ENCODE measurements at regions not wholly inside any gene's neighbourhood (a gene's known extent, or its start where the extent isn't known, plus 50 kb on each side); places are given as distances from the start of the nearest gene placed in this dataset.

DNA sequence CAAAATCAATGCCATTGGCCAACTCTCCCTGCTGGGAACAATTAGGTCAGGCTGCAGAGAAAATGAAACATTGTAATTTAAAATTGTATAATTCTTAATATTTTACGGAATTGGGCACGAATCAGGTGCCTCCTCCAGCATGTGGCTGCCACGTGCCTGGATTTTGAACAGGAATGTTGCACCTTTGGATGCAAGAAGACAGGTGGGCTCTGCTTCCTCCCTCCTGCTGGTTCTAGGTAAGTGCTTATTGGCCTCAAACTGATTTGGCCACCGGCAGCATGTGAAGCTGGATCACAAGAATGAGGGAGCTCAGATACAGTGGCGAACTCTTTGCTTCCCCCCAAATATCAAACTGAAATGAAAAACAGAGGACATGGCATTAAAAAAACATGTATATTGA is 1559.9 kb upstream of the FLRT2 start:
- no peak for DNase-seq (ENCODE audit: low read depth, low spot score)
- CTCF ChIA-PET = interaction anchor here (0.8 kb wide), 1 partner anchor 670 kb away, joined by 3 read pairs; no protein-coding TSS in a partner anchor
- TF ChIP-seq, protein P1, sequence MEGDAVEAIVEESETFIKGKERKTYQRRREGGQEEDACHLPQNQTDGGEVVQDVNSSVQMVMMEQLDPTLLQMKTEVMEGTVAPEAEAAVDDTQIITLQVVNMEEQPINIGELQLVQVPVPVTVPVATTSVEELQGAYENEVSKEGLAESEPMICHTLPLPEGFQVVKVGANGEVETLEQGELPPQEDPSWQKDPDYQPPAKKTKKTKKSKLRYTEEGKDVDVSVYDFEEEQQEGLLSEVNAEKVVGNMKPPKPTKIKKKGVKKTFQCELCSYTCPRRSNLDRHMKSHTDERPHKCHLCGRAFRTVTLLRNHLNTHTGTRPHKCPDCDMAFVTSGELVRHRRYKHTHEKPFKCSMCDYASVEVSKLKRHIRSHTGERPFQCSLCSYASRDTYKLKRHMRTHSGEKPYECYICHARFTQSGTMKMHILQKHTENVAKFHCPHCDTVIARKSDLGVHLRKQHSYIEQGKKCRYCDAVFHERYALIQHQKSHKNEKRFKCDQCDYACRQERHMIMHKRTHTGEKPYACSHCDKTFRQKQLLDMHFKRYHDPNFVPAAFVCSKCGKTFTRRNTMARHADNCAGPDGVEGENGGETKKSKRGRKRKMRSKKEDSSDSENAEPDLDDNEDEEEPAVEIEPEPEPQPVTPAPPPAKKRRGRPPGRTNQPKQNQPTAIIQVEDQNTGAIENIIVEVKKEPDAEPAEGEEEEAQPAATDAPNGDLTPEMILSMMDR (IDR thresholded peaks at IDR 0.05; ENCODE audit: low read depth, low read length) = no peak
- Histone ChIP-seq H3K9me3 (ENCODE audit: control insufficient read depth, insufficient read depth, low read length) (no peaks in the 10 kb centered on the region), H3K27me3 (ENCODE audit: control insufficient read depth, insufficient read depth, low read length) (no peaks in the 10 kb centered on the region), H3K4me3 (ENCODE audit: low read depth, low read length) (no peak overlapping the region), H3K27ac (ENCODE audit: low read depth, low read length) (no peak overlapping the region)
- POLR2A ChIA-PET = no interaction called here

DNA sequence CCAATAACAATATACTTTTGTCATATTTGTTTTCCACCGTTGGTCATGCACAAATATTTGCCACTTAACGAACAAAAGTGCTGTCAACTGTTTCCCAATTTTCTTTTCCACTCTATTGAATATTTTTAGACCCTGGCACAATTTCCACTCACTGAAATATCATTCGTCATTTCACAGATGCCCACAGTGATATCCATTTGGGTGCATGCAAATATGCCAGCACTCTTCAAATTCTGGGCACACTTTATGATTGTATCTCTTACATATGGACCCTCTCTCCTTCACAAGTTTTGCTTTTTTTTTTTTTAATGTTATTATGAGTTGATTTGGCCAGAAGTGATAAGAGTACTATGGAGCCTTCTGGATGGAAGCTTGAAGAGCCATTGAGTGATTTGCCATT is 1557.3 kb upstream of the FLRT2 start:
- no peak overlapping the region for H3K27ac ChIP-seq (ENCODE audit: low read depth, low read length)
- no peaks in the 10 kb centered on the region for H3K27me3 ChIP-seq (ENCODE audit: control insufficient read depth, insufficient read depth, low read length)
- TF ChIP-seq, protein P1 (IDR thresholded peaks at IDR 0.05; ENCODE audit: low read depth, low read length) = no peak
- POLR2A ChIA-PET = no interaction called here
- DNase-seq (ENCODE audit: low read depth, low spot score) = no peak
- no peak overlapping the region for H3K4me3 ChIP-seq (ENCODE audit: low read depth, low read length)
- CTCF ChIA-PET = no interaction called here
- H3K9me3 ChIP-seq (ENCODE audit: control insufficient read depth, insufficient read depth, low read length) = no peaks in the 10 kb centered on the region

DNA sequence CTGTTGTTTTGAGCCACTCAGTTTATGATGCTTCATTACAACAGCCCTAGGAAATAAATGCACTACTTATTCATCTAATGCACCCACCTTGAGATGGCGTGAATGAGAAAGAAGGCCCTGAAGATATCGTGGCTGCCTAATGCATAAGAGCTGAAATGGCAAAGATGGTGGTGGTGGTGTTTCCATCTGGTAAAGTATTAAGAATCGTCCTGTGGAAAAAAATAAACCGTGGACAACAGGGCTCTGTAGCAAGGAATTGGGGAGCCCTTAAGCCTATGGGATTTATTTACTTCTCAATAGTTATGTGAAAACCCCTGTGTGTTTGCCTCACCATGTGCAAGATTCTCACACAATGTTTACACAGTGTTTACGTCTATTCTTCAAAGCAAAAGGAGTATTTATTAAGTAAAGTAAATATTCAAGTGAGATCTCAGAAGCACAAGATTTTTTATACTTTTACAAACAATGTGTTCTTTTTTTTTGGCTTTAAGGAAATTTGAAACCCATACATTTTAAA is 1555.2 kb upstream of the FLRT2 start:
- no peak overlapping the region for H3K27ac ChIP-seq (ENCODE audit: low read depth, low read length)
- no peaks in the 10 kb centered on the region for H3K27me3 ChIP-seq (ENCODE audit: control insufficient read depth, insufficient read depth, low read length)
- ChIA-PET POLR2A (interaction anchor here (1.8 kb wide), 1 partner anchor 19 kb away, joined by 14 read pairs; no protein-coding TSS in a partner anchor), CTCF (interaction anchor here (1.6 kb wide), 1 partner anchor 674 kb away, joined by 5 read pairs; no protein-coding TSS in a partner anchor)
- TF ChIP-seq, protein P1 (IDR thresholded peaks at IDR 0.05; ENCODE audit: low read depth, low read length) = no peak
- no peak for DNase-seq (ENCODE audit: low read depth, low spot score)
- H3K9me3 ChIP-seq (ENCODE audit: control insufficient read depth, insufficient read depth, low read length) = no peaks in the 10 kb centered on the region
- no peak overlapping the region for H3K4me3 ChIP-seq (ENCODE audit: low read depth, low read length)

DNA sequence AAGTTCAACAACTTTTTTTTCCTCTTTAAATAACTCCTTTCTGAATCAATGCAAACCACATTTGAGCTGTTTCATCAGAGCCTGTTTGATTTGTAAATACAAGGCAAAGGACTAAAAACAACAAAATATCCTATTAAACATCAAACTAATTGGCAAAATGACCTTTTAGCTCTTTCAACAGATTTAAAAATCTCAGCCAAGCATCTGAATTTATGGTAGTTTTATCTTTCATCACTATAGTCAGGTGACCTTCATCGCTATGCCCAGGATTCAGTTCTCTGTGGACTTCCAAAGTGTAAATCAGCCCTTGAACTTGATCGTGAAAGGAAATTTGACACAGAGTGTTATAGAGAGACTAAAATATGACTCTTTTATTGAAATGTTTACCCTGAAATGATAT is 1554.5 kb upstream of the FLRT2 start:
- POLR2A ChIA-PET = interaction anchor here (1.8 kb wide), 1 partner anchor 18 kb away, joined by 14 read pairs; no protein-coding TSS in a partner anchor
- no peaks in the 10 kb centered on the region for H3K9me3 ChIP-seq (ENCODE audit: control insufficient read depth, insufficient read depth, low read length)
- TF ChIP-seq, protein P1 (IDR thresholded peaks at IDR 0.05; ENCODE audit: low read depth, low read length) = no peak
- no peak overlapping the region for H3K4me3 ChIP-seq (ENCODE audit: low read depth, low read length)
- no peak overlapping the region for H3K27ac ChIP-seq (ENCODE audit: low read depth, low read length)
- no peaks in the 10 kb centered on the region for H3K27me3 ChIP-seq (ENCODE audit: control insufficient read depth, insufficient read depth, low read length)
- CTCF ChIA-PET = interaction anchor here (1.6 kb wide), 1 partner anchor 675 kb away, joined by 5 read pairs; no protein-coding TSS in a partner anchor
- DNase-seq (ENCODE audit: low read depth, low spot score) = no peak

DNA sequence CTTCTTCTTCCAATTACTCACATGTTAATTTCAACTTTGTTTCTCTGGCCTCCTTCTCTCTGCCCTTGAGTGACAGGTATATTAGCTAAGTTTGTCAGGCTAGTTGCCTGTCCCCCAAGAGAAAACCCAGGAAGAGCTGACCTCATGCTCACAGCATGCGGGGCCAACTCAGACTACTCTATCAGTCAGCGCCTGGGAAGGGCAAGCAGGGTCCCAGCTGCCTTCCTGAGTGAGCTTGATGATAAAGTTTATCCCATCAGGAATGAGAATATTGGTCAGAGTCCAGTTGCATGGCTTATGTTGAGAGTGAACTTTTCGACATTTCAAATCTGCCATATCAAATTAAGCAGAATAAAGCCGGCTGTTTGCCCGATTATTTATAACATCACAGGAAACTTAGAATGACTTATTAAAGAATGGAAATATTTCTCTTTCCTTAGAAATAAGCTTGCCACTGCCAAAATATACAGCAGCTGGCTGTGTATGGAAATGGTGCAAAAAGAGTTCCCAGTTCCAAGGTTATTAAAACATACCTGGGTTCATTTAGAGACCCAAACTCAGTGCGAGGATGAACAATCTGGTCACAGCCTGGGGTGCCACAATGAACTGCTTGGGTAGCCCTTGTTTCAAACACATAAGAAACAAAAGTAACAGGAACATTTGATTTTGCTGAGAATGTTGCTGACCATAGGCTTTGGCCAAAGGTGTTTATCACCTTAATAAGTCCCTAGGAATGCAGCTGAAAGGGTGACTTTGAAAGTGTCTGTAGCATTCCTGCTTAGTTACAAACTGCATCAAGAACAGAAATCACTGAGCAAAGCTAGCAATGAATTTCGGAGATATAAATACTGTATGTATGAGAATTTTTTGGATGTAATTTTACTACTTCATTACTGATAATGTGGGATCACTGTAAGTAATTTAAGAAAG is 1553.8 kb upstream of the FLRT2 start:
- H3K27me3 ChIP-seq (ENCODE audit: control insufficient read depth, insufficient read depth, low read length) = no peaks in the 10 kb centered on the region
- ChIA-PET CTCF (interaction anchor here (1.6 kb wide), 1 partner anchor 675 kb away, joined by 5 read pairs; no protein-coding TSS in a partner anchor), POLR2A (interaction anchor here (1.8 kb wide), 1 partner anchor 17 kb away, joined by 14 read pairs; no protein-coding TSS in a partner anchor)
- no peak for DNase-seq (ENCODE audit: low read depth, low spot score)
- TF ChIP-seq, protein P1 (IDR thresholded peaks at IDR 0.05; ENCODE audit: low read depth, low read length) = no peak
- no peak overlapping the region for H3K27ac ChIP-seq (ENCODE audit: low read depth, low read length)
- no peak overlapping the region for H3K4me3 ChIP-seq (ENCODE audit: low read depth, low read length)
- H3K9me3 ChIP-seq (ENCODE audit: control insufficient read depth, insufficient read depth, low read length) = no peaks in the 10 kb centered on the region
